ENCODE measurements at regions not wholly inside any gene's neighbourhood (a gene's known extent, or its start where the extent isn't known, plus 50 kb on each side); places are given as distances from the start of the nearest gene placed in this dataset.

- TF ChIP-seq STAT1 (conservative IDR thresholded peaks at IDR 0.05) (no peak), E2F4 (IDR thresholded peaks at IDR 0.05; ENCODE audit: low read depth, low read length) (no peak), BHLHE40 (IDR thresholded peaks at IDR 0.05; ENCODE audit: borderline replicate concordance in 1 of 2, low read depth in 2 of 2, low read length in 1 of 2) (no peak), RAD21 (IDR thresholded peaks at IDR 0.05; ENCODE audit: insufficient read depth, low read depth, low read length) (no peak), CTCF (IDR thresholded peaks at IDR 0.05 in 2 of 3, conservative IDR thresholded peaks at IDR 0.05 in 1 of 3; ENCODE audit: control insufficient read depth in 2 of 3, extremely low read depth in 1 of 3, insufficient read depth in 1 of 3, low read depth in 3 of 3, low read length in 3 of 3) (no peak), SMAD5 (IDR thresholded peaks at IDR 0.05; ENCODE audit: low read depth) (no peak), MTA3 (IDR thresholded peaks at IDR 0.05; ENCODE audit: borderline replicate concordance, low read length) (no peak), ZZZ3 (IDR thresholded peaks at IDR 0.05; ENCODE audit: control insufficient read depth, insufficient read length, low read depth) (no peak), EZH2 (IDR thresholded peaks at IDR 0.05; ENCODE audit: borderline replicate concordance, control insufficient read depth, low read depth, low read length) (no peak), USF1 (IDR thresholded peaks at IDR 0.05; ENCODE audit: borderline replicate concordance, extremely low read length, insufficient read depth, low read depth, low read length) (no peak), CREB1 (IDR thresholded peaks at IDR 0.05; ENCODE audit: low read depth) (no peak), SRF (IDR thresholded peaks at IDR 0.05; ENCODE audit: low read depth in 2 of 2, low read length in 2 of 2) (no peak)
These were observed 63.0 kb upstream of the ETS2 start for GRCh38 chr21:38742580-38743260.
